Dendritic cell treated with granulocyte-macrophage colony-stimulating factor and Interleukin-4, amounts not matched to agents 40 ng/mL and 50 ng/mL, for 4 days (primary cell): ENCODE measurements at regions not wholly inside any gene's neighbourhood (a gene's known extent, or its start where the extent isn't known, plus 50 kb on each side); places are given as distances from the start of the nearest gene placed in this dataset.
"Not testable (repeated sequence)": the region's sequence is repeated elsewhere in the genome, so short reads cannot be mapped to it uniquely, and the experiment has no call there.

Source experiments
- H3K27ac Mint-ChIP-seq: one replicate; pipeline ENCODE4 v1.8.0; 2022; ENCODE audit warnings: mild to moderate bottlenecking, mixed read lengths
- H3K27me3 Mint-ChIP-seq: one replicate; pipeline ENCODE4 v1.8.0; 2022; ENCODE audit warnings: mild to moderate bottlenecking, mixed read lengths
- H3K36me3 Mint-ChIP-seq: one replicate; pipeline ENCODE4 v1.8.0; 2022; ENCODE audit warnings: low read depth, mixed read lengths
- H3K4me1 Mint-ChIP-seq: one replicate; pipeline ENCODE4 v1.8.0; 2022; ENCODE audit warnings: low read depth, mixed read lengths
- H3K4me3 Mint-ChIP-seq: one replicate; pipeline ENCODE4 v1.8.0; 2022; ENCODE audit warnings: mild to moderate bottlenecking, moderate library complexity, mixed read lengths
- H3K9me3 Mint-ChIP-seq: one replicate; pipeline ENCODE4 v1.8.0; 2022; ENCODE audit warnings: mixed read lengths
- intact Hi-C: fragments of 100-400 bp; cut with micrococcal nuclease; formaldehyde crosslinking; loops from one replicate; pipeline ENCODE4 v1.15.0; 2022

DNA sequence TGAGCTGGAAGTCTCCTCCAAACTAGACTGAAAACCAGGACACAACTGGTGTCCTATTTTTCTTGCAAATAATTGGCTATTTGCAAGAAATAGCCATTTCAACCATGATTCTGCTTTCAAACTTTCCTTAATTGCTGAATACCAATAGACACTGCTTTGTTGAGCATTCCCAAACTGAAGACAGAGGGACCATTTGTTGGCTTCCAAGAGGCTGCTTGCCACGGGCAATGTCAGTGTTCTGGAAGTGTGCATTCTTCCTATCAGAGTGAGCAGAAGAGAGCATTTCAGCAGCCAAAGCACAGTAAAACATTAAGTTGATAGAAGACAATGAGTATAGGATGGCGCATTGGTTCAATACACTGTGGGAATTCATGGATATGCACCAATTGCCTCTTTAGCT is 360.5 kb upstream of the RGPD4 start:
- intact Hi-C loops: no loop called here
- no peaks in the 10 kb centered on the region for H3K27me3 Mint-ChIP-seq
- H3K4me3 Mint-ChIP-seq: no peak overlapping the region
- no peak overlapping the region for H3K27ac Mint-ChIP-seq
- no peaks in the 10 kb centered on the region for H3K36me3 Mint-ChIP-seq
- peaks cover 81% of the 10 kb centered on the region for H3K9me3 Mint-ChIP-seq
- no peaks in the 10 kb centered on the region for H3K4me1 Mint-ChIP-seq

DNA sequence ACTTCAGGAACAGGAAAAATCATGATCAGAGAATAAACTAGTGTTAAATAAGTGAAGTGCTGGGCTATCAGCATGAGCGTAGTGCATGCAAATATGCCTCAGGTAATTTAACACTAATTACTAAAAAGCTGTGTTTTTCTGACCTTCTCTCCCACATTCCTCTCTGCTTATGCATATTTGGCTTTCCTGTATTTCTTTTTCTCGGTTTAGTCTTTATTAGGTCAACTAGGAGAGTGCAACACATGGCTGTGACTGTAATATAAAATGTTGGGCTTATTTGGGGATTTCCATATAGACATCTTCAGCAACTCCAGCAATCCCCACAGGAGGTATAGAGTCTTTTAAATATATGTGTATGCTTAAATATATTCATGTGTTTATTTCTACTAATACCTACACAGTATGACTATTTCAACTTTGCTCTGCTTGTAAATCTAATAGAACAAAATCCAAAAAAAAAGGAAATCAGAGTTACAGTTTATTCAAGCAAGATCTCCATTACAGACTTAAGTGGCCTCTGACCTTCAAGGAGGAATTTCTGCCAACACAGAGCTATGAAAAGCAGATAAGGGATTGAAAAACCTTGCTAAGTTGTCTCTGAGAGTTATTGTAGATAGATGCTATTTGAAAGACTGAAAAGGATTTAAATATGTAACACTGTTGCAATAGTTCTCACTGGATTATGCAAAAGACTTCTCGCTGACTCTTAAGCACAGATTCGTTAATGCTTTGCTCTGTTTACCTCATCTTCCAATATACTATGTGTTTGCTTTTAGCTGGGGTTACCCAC is 359.5 kb upstream of the RGPD4 start:
- no peaks in the 10 kb centered on the region for H3K4me1 Mint-ChIP-seq
- H3K36me3 Mint-ChIP-seq: no peaks in the 10 kb centered on the region
- peaks cover 71% of the 10 kb centered on the region for H3K9me3 Mint-ChIP-seq
- no peaks in the 10 kb centered on the region for H3K27me3 Mint-ChIP-seq
- no peak overlapping the region for H3K4me3 Mint-ChIP-seq
- intact Hi-C loops: no loop called here
- H3K27ac Mint-ChIP-seq: no peak overlapping the region

DNA sequence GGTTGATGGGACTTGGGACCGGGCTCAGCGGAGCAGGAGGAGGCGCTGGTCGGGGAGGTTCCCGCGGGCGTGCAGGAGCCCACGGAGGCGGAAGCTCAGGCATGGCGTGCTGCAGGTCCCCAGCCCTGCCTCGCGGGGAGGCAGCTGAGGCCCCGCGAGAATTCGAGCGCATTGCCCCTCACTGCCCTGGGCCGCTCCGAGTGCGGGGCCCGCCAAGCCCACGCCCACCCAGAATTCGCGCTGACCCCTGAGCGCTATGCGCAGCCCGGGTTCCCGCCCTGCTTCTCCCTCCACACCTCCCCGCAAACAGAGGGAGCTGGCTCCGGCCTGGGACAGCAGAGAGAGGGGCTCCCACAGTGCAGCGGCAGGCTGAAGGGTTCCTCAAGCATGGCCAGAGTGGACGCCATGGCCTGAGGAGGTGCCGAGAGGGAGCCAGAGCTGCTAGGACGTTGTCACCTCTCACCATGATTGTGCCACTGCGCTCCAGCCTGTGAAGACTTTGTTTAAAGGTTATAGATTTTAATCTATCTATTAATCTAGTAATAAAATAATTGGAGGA is 357.2 kb upstream of the RGPD4 start:
- peaks cover 70% of the 10 kb centered on the region for H3K9me3 Mint-ChIP-seq

DNA sequence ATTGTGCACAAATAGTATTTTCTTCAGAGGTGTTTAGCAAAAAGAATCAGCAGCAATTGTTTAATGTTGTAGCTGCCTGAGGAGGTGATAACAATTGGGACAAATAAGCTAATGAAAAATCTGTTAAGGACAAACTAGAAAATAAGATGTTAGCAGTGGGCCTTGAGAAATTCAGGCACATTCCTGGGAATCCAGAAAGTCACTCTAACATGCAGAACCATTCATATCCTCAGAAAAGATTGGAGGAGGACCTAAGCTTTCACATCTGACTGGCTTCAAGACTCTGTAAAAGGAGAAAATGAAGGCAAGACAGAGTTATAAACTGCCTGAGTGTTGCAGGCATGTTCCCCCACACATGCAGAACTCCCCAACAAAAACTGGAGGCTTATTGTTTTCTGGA is 353.5 kb upstream of the RGPD4 start:
- H3K4me1 Mint-ChIP-seq: no peaks in the 10 kb centered on the region
- H3K9me3 Mint-ChIP-seq: peaks cover 49% of the 10 kb centered on the region
- intact Hi-C loops: no loop called here

More for the DNA sequence above, 357.2 kb upstream of the RGPD4 start:
- H3K27ac Mint-ChIP-seq: no peak overlapping the region
- no peaks in the 10 kb centered on the region for H3K4me1 Mint-ChIP-seq
- H3K27me3 Mint-ChIP-seq: no peaks in the 10 kb centered on the region
- no peak overlapping the region for H3K4me3 Mint-ChIP-seq
- intact Hi-C loops: no loop called here
- no peaks in the 10 kb centered on the region for H3K36me3 Mint-ChIP-seq

DNA sequence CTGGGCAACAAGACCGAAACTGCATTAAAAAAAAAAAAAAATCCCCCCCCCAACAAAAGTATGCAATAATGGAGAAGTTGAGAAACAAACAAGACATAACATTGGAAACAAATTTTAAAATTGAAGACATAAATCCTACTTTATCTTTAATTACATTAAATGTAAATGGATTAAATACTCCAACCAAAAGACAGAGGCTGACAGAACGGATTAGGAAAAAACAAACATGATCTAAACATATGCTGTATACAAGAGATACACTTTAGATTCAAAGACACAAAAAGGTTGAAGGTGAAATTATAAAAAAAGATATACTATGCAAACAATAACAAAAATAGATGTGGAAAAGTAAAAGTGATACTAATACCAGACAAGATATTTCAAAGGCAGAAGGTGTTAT is 350.8 kb upstream of the RGPD4 start:
- no peaks in the 10 kb centered on the region for H3K36me3 Mint-ChIP-seq
- H3K9me3 Mint-ChIP-seq: peaks cover 29% of the 10 kb centered on the region
- no peak overlapping the region for H3K4me3 Mint-ChIP-seq
- H3K4me1 Mint-ChIP-seq: no peaks in the 10 kb centered on the region
- intact Hi-C loops: no loop called here
- H3K27ac Mint-ChIP-seq: no peak overlapping the region
- no peaks in the 10 kb centered on the region for H3K27me3 Mint-ChIP-seq

More for the DNA sequence above, 353.5 kb upstream of the RGPD4 start:
- H3K27ac Mint-ChIP-seq: no peak overlapping the region
- H3K36me3 Mint-ChIP-seq: no peaks in the 10 kb centered on the region
- no peak overlapping the region for H3K4me3 Mint-ChIP-seq
- H3K27me3 Mint-ChIP-seq: no peaks in the 10 kb centered on the region

DNA sequence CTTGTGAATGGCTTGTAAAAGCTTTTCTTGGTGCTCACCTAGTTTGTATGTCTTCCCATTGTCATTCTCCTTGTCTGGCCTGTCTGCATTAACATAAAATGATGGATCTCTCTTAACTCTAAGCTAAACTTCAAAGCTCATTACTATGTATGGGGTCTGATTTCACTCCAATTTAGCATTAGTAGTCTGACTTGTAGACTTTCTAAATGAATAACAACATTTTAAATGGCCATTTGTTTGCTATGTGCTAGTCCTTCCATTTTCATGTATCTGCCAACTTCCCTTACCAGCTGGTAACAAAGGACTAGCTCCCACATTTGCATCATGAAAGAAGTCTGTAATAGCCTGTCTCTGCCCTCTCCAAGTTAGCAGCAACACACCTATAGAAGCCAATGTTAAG is 324.2 kb upstream of the RGPD4 start:
- Mint-ChIP-seq H3K27ac (no peak overlapping the region), H3K4me1 (no peaks in the 10 kb centered on the region)
- intact Hi-C loops: no loop called here

DNA sequence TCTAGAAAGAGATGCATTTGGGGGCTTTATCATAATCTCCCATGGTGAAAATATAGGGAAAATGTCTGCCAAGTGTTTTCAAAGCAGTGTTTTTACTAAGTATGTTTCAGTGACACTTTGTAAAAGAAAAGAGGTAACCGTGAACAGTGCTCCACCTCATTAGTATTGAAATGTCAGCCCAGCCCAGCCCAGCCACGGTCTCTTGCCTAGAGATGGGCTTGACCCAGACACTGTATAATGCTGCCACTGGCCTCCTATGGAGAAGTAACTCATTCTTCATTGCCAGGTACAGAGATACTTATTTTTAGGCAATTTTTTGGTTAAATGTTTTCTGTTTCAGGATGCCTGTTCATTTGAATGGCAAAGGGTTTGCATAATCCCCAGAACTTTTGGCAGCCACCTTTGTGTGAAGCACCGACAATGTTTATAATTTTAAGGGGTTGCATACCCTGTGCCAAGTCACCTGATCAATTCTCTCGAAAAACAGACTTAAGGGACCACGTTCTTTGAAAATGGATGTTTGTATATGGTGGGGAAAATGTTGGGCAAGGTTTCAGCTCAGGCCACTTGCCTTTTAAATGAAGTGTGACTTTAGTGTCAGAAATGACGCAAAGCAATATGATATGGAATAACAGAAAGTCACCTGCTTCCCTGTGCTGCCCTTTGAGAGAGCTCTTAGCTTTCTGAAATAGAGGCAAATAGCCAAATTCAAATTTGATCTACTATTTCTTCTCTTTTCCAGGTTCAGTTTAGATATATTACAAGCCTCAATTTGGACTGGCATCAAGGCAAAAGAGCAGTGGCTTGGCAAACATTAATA is 314.5 kb upstream of the RGPD4 start:
- Mint-ChIP-seq H3K9me3 (peaks cover 31% of the 10 kb centered on the region), H3K36me3 (no peaks in the 10 kb centered on the region), H3K27ac (no peak overlapping the region), H3K4me3 (no peak overlapping the region), H3K4me1 (no peaks in the 10 kb centered on the region), H3K27me3 (no peaks in the 10 kb centered on the region)
- intact Hi-C loops: no loop called here

More for the DNA sequence above, 324.2 kb upstream of the RGPD4 start:
- peaks cover 8% of the 10 kb centered on the region for H3K9me3 Mint-ChIP-seq
- H3K36me3 Mint-ChIP-seq: no peaks in the 10 kb centered on the region
- H3K27me3 Mint-ChIP-seq: no peaks in the 10 kb centered on the region
- no peak overlapping the region for H3K4me3 Mint-ChIP-seq

DNA sequence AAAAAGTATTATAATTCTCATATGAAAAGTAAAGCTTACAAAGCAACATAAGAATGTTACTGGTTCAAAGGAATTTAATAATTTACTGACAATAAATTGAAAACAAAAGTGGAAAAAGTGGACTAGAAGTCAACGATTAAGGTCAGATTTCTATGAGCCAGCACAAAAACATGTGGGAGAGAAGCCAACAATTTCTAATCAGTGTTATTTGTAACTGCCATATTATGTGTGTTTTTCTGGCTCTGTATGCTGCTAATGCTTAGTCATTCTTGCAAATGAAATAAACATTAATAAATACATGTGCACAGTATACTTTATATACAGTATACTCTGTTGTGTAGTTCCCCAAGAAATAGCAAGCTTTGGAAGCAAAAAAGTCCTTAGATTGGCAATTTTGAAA is 301.3 kb upstream of the RGPD4 start:
- Mint-ChIP-seq H3K9me3 (peaks cover 44% of the 10 kb centered on the region), H3K4me1 (no peaks in the 10 kb centered on the region)
- intact Hi-C loops: no loop called here

DNA sequence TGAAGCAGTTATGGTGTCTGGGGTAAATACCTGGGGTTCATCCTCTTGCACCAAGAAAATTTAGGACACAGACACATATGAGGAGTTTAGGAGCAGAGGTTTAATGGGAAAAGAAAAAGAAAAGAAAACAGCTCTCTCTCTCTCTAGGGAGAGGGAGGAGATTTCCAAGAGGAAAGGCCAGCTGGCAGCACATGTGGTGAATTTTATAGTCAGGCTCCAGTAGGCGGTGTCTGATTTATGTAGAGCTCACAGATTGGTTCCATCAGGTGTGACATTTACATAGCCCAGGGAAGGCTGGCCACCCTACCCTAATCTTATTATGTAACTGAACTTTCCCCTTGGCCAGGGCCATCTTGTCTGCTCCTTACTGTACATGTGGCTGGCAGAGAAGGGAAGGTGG is 297.5 kb upstream of the RGPD4 start:
- intact Hi-C loops: no loop called here
- no peaks in the 10 kb centered on the region for H3K36me3 Mint-ChIP-seq

More for the DNA sequence above, 301.3 kb upstream of the RGPD4 start:
- no peak overlapping the region for H3K27ac Mint-ChIP-seq
- no peaks in the 10 kb centered on the region for H3K27me3 Mint-ChIP-seq
- no peaks in the 10 kb centered on the region for H3K36me3 Mint-ChIP-seq
- no peak overlapping the region for H3K4me3 Mint-ChIP-seq

DNA sequence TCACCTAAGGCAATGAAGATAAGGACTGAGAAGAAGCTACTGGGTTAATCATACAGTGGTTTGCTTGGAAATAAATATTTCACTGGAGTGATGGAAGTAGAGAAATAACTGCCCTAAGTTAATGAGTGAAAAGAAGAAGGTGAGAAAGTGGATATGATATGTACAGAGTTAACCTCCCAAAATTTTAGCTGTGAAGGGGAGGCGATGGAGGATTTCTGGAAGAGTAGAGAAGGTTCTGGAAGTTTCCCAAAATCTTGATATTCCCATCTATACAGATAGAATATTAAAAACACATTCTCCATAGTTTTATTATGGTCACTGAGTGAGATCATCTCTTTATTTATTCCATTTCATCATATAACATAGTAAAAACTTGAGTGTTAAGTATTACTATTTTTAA is 296.6 kb upstream of the RGPD4 start:
- intact Hi-C loops: no loop called here
- Mint-ChIP-seq H3K4me1 (no peaks in the 10 kb centered on the region), H3K4me3 (no peak overlapping the region), H3K9me3 (peaks cover 50% of the 10 kb centered on the region), H3K27ac (no peak overlapping the region), H3K36me3 (no peaks in the 10 kb centered on the region), H3K27me3 (no peaks in the 10 kb centered on the region)

More for the DNA sequence above, 297.5 kb upstream of the RGPD4 start:
- Mint-ChIP-seq H3K27me3 (no peaks in the 10 kb centered on the region), H3K4me3 (no peak overlapping the region), H3K27ac (no peak overlapping the region), H3K9me3 (peaks cover 48% of the 10 kb centered on the region), H3K4me1 (no peaks in the 10 kb centered on the region)

DNA sequence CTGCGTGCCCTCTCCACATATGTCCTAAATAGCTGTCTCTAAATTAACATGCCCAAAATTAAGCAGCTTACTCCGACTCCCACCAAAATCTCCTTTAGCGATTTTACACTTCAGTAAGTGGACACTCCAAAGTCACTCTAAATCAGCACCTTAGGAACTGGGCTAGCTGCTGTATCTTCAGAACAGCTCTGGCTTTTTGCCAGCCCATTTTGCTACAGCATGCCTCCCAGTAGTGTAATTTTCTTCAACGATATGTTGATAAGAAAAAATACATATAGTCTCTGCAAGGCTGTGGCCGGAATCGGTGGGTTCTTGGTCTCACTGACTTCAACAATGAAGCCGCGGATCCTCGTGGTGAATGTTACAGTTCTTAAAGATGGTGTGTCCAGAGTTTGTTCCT is 291.8 kb upstream of the RGPD4 start:
- Mint-ChIP-seq H3K9me3 (peaks cover 52% of the 10 kb centered on the region), H3K4me3 (no peak overlapping the region), H3K27ac (no peak overlapping the region), H3K36me3 (no peaks in the 10 kb centered on the region), H3K4me1 (no peaks in the 10 kb centered on the region), H3K27me3 (no peaks in the 10 kb centered on the region)
- intact Hi-C loops: no loop called here

DNA sequence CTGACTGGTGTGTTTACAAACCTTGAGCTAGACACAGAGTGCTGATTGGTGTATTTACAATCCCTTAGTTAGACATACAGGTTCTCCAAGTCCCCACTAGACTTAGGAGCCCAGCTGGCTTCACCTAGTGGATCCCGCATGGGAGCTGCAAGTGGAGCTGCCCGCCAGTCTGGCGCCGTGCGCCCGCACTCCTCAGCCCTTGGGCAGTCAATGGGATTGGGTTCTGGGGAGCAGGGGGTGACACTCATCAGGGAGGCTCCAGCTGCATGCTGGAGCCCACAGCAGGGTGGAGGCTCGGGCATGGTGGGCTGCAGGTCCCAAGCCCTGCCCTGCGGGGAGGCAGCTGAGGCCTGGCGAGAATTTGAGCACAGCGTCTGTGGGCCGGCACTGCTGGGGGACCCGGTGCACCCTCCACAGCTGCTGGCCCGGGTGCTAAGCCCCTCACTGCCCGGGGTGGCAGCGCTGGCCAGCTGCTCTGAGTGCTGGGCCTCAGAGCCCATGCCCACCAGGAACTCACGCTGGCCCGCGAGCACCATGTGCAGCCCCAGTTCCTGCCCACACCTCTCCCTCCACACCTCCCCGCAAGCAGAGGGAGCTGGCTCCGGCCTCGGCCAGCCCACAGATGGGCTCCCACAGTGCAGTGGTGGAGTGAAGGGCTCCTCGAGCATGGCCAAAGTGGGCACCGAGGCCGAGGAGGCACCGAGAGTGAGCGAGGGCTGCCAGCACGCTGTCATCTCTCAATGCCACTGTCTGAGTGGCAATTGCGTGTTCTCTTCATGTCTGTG is 290.6 kb upstream of the RGPD4 start:
- H3K27ac Mint-ChIP-seq, H3K4me1 Mint-ChIP-seq, H3K27me3 Mint-ChIP-seq, H3K4me3 Mint-ChIP-seq, intact Hi-C loops, H3K36me3 Mint-ChIP-seq: not testable (repeated sequence)
- H3K9me3 Mint-ChIP-seq: peaks cover 57% of the 10 kb centered on the region

DNA sequence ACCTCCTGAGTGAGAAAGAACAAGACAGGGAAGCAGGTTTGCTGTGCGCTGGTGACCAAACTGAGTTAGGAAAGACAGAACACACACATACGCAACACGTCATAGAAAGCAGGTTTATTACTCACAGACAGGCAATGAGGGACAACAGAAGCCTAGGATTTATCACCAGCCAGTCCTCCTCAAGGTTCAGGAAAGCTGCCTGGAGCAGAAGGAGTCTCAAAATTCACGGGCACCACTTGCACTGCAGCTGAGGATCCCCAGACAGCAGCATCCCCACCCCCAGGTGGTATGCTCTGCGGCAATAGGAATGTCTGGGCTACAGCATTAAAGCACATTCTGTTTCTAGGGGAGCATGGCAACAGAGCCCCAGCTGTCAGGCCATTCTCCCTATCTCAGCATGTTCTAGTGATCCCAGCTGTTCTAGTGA is 284.4 kb upstream of the RGPD4 start:
- intact Hi-C loops: no loop called here
- Mint-ChIP-seq H3K4me1 (no peaks in the 10 kb centered on the region), H3K27me3 (no peaks in the 10 kb centered on the region), H3K36me3 (no peaks in the 10 kb centered on the region), H3K27ac (no peak overlapping the region), H3K4me3 (no peak overlapping the region), H3K9me3 (peaks cover 11% of the 10 kb centered on the region)

DNA sequence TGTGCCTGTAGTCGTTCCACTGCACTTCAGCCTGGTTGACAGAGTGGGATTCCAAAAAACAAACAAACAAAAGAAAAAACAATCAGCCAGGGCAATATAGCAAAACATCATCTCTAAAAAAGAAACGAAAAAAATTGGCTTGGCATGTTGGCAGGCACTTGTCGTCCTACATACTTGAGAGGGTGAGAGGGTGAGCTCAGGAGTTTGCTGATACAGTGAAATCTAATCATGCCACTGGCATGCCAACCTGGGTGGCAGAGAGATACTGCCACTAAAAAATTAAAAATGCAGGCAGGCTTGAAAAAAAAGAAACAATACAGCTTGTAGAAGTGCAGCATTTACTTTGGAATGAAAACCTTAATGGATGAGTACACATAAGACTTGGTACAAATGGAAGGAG is 282.9 kb upstream of the RGPD4 start:
- intact Hi-C loops: no loop called here

More for the DNA sequence above, 282.9 kb upstream of the RGPD4 start:
- Mint-ChIP-seq H3K27me3 (no peaks in the 10 kb centered on the region), H3K36me3 (no peaks in the 10 kb centered on the region), H3K9me3 (peaks cover 11% of the 10 kb centered on the region), H3K4me1 (no peaks in the 10 kb centered on the region), H3K4me3 (no peak overlapping the region), H3K27ac (no peak overlapping the region)
